ENCODE measurements at regions not wholly inside any gene's neighbourhood (a gene's known extent, or its start where the extent isn't known, plus 50 kb on each side); places are given as distances from the start of the nearest gene placed in this dataset.

GRCh38 chr16:31701734-31702133 lies 171.9 kb upstream of the ZNF267 start:
- no peak for DNase-seq

- no peak for DNase-seq
These were observed 170.8 kb upstream of the ZNF267 start for GRCh38 chr16:31702796-31703195.

- no peak for DNase-seq
These were observed 170.0 kb upstream of the ZNF267 start for GRCh38 chr16:31703526-31704128.

- DNase-seq = no peak
These were observed 169.5 kb upstream of the ZNF267 start for GRCh38 chr16:31704138-31704537.

- DNase-seq = no peak
These were observed 168.2 kb upstream of the ZNF267 start for GRCh38 chr16:31705371-31705770.

GRCh38 chr16:31706318-31706717 lies 167.3 kb upstream of the ZNF267 start:
- no peak for DNase-seq

- no peak for DNase-seq
These were observed 166.7 kb upstream of the ZNF267 start for GRCh38 chr16:31706925-31707324.

- DNase-seq = no peak
These were observed 165.8 kb upstream of the ZNF267 start for GRCh38 chr16:31707743-31708335.

- no peak for DNase-seq
These were observed 165.3 kb upstream of the ZNF267 start for GRCh38 chr16:31708348-31708747.

- DNase-seq = no peak
These were observed 164.4 kb upstream of the ZNF267 start for GRCh38 chr16:31709181-31709580.

- DNase-seq = no peak
These were observed 163.5 kb upstream of the ZNF267 start for GRCh38 chr16:31710134-31710533.

- no peak for DNase-seq
These were observed 162.7 kb upstream of the ZNF267 start for GRCh38 chr16:31710880-31711279.

GRCh38 chr16:31711344-31711845 lies 162.2 kb upstream of the ZNF267 start:
- DNase-seq = no peak

- DNase-seq = no peak
These were observed 161.5 kb upstream of the ZNF267 start for GRCh38 chr16:31712064-31712540.

- DNase-seq = peak; percentile 95
These were observed 160.3 kb upstream of the ZNF267 start for GRCh38 chr16:31713071-31713944.

- DNase-seq = no peak
These were observed 159.4 kb upstream of the ZNF267 start for GRCh38 chr16:31713945-31714902.

GRCh38 chr16:31714903-31715504 lies 158.6 kb upstream of the ZNF267 start:
- DNase-seq = no peak

- DNase-seq = no peak
These were observed 157.7 kb upstream of the ZNF267 start for GRCh38 chr16:31715915-31716314.

GRCh38 chr16:31718998-31719397 lies 154.6 kb upstream of the ZNF267 start:
- DNase-seq = no peak

GRCh38 chr16:31727553-31727952 lies 146.1 kb upstream of the ZNF267 start:
- DNase-seq = no peak

GRCh38 chr16:31734265-31734664 lies 139.3 kb upstream of the ZNF267 start:
- DNase-seq = no peak
